ENCODE measurements at regions not wholly inside any gene's neighbourhood (a gene's known extent, or its start where the extent isn't known, plus 50 kb on each side); places are given as distances from the start of the nearest gene placed in this dataset.

DNA sequence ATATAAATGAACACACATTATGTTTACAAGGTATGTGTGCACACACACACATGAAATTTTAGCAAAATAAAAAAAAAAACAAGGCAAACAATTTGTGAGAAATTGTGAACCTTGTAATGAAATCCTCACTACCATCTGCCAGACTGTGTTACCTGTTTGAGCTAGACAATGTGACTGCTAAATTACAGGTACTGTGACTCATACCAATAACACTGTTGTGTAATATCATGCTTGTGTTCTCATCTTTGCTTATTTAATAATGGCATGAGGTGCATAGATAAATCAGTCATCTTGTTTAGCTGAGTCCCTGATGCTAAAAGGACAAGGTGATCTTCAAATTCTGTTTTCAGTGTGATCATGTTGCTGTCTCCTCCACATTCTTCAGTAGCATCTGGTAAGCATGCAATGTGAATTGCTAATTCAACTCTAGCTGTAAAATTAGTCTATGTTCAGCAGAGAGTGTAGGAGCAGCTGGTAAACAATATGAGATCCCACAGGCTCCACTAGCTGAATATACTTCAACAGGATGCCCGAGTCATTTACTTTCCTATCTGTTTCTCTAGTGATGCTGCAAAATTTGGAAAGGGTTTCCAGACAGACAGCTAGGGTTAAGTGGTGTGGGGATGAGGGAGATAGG is 966.3 kb upstream of the C9orf72 start:
- Mint-ChIP-seq H3K27me3 (no peaks in the 10 kb centered on the region), H3K9me3 (peaks cover 2 to 9% (median 4%) of the 10 kb centered on the region in 3 donors), H3K4me1 (no peaks in the 10 kb centered on the region), H3K36me3 (no peaks in the 10 kb centered on the region), H3K4me3 (no peak overlapping the region), H3K27ac (no peak overlapping the region)

DNA sequence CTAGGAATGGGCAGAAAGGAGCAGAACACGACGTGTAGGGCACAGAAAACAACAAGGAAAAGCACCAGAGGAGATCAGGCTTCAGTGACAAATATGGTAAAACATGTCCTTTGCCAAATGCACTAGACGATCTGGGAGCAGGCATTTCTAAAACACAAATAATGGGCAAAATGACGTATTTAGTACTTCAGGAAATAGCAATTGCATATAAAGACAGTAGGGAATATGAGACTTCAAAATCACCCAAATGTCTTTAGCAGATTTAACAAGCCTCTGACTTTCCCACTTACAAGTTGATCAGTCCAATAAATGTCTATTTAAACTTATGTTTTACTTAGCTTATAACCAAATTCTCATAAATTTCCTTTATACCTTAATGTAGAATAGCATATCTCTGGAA is 969.6 kb upstream of the C9orf72 start:
- peaks cover 5 to 7% (median 7%) of the 10 kb centered on the region in 3 donors for H3K9me3 Mint-ChIP-seq
- H3K27ac Mint-ChIP-seq = no peak overlapping the region
- no peak overlapping the region for H3K4me3 Mint-ChIP-seq
- H3K4me1 Mint-ChIP-seq = no peaks in the 10 kb centered on the region
- H3K36me3 Mint-ChIP-seq = no peaks in the 10 kb centered on the region
- H3K27me3 Mint-ChIP-seq = no peaks in the 10 kb centered on the region

DNA sequence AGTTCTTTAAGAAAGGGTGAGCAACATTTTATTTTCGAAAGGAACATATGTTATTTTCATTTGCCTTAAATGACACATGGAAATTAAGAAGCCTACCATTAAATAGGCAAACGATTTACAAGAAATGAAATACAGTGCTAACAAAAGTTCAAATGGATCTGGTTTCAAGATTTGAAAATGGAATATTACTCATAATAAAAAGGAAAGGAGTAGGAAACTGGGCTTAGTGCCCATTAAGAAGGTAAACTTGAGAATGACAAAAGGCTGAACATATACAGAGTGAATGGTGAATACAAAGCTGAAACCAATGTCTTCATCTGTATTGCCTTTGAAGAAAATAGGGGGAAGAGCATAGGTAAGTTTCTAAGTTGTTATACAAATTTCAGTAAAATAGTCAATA is 974.2 kb upstream of the C9orf72 start:
- H3K9me3 Mint-ChIP-seq = peaks cover 2 to 8% (median 7%) of the 10 kb centered on the region in 3 donors
- no peak overlapping the region for H3K4me3 Mint-ChIP-seq
- H3K27me3 Mint-ChIP-seq = no peaks in the 10 kb centered on the region
- H3K4me1 Mint-ChIP-seq = no peaks in the 10 kb centered on the region
- H3K36me3 Mint-ChIP-seq = no peaks in the 10 kb centered on the region
- H3K27ac Mint-ChIP-seq = no peak overlapping the region

DNA sequence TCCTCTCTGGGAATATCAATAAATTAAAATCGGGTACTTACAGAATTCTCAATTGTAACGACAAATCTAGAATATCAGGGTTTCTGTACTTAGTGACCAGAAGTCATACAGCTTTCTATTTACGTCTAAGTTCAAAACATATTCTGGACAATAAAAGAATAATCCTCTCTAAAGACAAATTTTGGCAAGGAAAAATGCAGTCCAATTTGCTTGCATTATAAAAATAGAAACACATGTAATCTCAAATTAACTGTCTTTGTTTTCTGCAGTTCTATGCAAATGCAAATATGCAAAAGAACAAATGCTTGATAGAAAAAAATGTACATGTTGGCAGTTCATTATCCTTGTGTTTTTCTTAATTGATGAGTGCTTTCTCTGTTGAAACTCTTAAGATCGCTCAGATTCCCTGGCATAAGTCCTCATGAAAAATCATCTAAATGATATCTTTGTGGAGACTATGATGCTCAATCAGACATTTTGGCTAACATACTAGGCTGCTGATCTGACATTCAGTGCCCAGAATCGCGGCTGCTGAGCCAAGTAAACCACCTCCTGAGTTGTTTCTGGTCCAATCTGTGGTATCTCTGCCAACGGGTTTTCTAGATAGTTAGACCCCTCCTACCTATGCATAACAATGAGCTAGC is 990.1 kb upstream of the C9orf72 start:
- Mint-ChIP-seq H3K4me3 (no peak overlapping the region), H3K36me3 (no peaks in the 10 kb centered on the region), H3K4me1 (no peaks in the 10 kb centered on the region), H3K27me3 (no peaks in the 10 kb centered on the region), H3K9me3 (peaks cover 0 to 7% (median 4%) of the 10 kb centered on the region in 3 donors), H3K27ac (no peak overlapping the region)

DNA sequence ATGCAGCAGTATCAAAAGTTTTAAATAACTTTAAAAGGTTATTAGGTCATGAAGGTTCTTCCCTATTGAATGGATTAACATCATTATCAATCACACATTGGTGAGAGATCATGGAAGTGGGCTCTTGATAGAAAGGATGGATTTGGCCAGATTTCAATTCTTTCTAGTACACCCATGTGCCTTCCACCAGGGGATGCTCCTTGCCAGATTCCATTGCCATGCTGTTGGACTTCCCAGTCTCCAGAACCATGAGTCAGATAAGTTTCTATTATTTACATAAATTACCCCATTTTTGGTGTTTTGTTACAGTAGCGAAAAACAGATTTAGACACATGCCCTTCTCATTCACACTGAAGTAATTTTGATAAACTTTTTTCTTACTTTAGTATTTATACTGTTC is 1010.6 kb upstream of the C9orf72 start:
- H3K36me3 Mint-ChIP-seq = no peaks in the 10 kb centered on the region
- H3K27me3 Mint-ChIP-seq = no peaks in the 10 kb centered on the region
- no peak overlapping the region for H3K4me3 Mint-ChIP-seq
- H3K4me1 Mint-ChIP-seq = peaks cover 0 to 1% (median 0%) of the 10 kb centered on the region in 3 donors
- H3K27ac Mint-ChIP-seq = no peak overlapping the region
- H3K9me3 Mint-ChIP-seq = peaks cover 0 to 4% (median 3%) of the 10 kb centered on the region in 3 donors

DNA sequence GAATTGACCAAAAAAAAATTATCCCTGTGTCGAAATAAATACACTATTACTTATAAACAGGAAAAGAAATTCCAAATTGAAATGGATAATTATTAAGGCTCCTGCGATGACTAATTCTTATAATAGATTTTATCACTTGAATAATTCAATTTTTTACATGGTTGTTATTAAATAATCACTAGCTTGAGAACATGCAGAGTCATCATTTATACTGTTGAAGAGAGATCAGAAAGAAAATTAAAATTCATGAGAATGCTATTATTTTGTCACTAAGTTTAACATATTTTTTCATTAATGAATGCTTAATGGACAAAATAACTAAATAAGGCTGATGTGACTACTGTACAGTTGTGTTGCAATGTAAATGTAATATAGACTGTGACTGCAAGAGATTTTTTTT is 1011.3 kb upstream of the C9orf72 start:
- Mint-ChIP-seq H3K36me3 (no peaks in the 10 kb centered on the region), H3K27me3 (no peaks in the 10 kb centered on the region), H3K9me3 (peaks cover 0 to 4% (median 3%) of the 10 kb centered on the region in 3 donors), H3K4me1 (peaks cover 0 to 1% (median 0%) of the 10 kb centered on the region in 3 donors), H3K27ac (no peak overlapping the region), H3K4me3 (no peak overlapping the region)

DNA sequence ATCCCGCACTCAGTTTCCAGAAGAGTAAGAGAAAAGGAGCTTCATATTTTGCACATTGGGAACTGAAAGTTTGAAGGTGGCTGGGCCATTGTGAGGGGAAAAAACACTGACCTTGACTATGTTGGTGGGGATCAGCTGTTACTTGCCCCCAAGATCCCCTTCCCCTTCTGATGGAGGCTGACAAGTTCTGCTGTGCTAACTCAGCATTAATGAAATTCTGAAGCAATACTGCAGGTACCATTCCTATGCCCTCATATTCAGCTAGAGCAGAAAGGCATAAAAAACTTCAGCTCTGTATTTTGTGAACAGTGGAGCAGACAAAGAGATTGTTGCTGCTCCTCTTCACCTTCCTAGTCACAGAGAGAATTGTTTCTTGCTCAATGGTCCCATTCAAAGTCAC is 1013.8 kb upstream of the C9orf72 start:
- Mint-ChIP-seq H3K9me3 (peaks cover 0 to 4% (median 3%) of the 10 kb centered on the region in 3 donors), H3K27me3 (no peaks in the 10 kb centered on the region), H3K36me3 (no peaks in the 10 kb centered on the region), H3K4me3 (no peak overlapping the region), H3K27ac (no peak overlapping the region), H3K4me1 (peaks cover 0 to 1% (median 0%) of the 10 kb centered on the region in 3 donors)

DNA sequence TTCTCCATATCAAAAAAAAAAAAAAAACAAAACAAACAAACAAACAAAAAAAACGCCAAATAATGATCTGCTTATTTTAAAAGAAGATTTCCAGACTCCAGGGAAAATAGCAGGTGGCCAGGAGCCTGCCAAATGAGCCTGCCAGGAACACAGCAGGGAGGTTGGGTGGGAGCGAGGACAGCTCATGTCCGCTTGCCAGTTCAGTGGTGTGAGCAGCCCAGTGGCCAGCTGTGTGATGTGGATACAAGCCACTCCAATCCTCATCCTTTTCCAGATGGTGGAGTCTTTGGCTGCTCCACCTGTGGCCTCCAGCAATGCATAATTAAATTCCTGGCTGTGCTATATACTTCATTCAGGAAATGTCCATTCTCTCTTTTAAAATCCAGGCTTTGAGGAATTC is 1025.1 kb upstream of the C9orf72 start:
- H3K9me3 Mint-ChIP-seq = peaks cover 2 to 7% (median 3%) of the 10 kb centered on the region in 3 donors
- H3K4me3 Mint-ChIP-seq = no peak overlapping the region
- no peaks in the 10 kb centered on the region for H3K27me3 Mint-ChIP-seq
- H3K36me3 Mint-ChIP-seq = no peaks in the 10 kb centered on the region
- H3K4me1 Mint-ChIP-seq = no peaks in the 10 kb centered on the region
- H3K27ac Mint-ChIP-seq = no peak overlapping the region

DNA sequence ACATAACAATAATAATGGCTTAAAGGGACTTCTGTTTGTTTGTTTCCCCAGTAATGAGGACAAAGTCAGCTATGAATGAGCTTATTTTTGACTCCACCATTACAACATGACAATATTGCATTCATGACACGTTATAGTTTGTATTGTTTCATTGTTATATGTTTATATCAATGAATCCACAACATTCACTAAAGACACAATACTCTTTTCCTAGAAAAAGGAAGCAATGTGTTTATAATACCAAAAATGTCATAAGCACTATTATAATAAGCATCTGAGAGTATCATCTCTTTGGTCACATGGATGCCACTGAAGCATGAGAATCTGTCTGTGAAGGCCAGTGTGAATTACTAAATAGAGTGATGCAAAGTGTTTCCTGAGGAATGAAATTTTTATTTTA is 1026.9 kb upstream of the C9orf72 start:
- Mint-ChIP-seq H3K27me3 (no peaks in the 10 kb centered on the region), H3K4me1 (no peaks in the 10 kb centered on the region), H3K36me3 (no peaks in the 10 kb centered on the region), H3K4me3 (no peak overlapping the region), H3K27ac (no peak overlapping the region), H3K9me3 (peaks cover 0 to 7% (median 2%) of the 10 kb centered on the region in 3 donors)

DNA sequence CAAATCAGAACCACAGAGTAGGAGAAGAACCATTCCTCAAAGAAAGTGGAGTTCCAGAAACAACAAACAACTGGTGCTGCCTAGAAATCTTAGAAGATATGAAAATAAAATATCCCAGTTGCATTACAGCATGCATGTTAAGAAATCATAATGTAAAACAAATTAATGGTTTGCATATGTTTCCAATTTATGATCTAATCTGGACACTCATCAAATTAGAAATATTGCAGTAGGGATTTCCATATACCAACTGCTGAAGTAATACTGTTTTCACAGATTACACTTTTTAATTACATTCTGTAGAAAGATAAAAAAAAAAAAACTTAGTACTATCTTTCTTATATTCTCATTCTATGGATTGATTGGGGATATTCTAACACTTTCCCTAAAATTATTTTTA is 1034.6 kb upstream of the C9orf72 start:
- Mint-ChIP-seq H3K9me3 (peaks cover 0 to 7% (median 2%) of the 10 kb centered on the region in 3 donors), H3K27ac (no peak overlapping the region), H3K4me3 (no peak overlapping the region), H3K27me3 (no peaks in the 10 kb centered on the region), H3K4me1 (no peaks in the 10 kb centered on the region), H3K36me3 (peaks cover 3% of the 10 kb centered on the region)

DNA sequence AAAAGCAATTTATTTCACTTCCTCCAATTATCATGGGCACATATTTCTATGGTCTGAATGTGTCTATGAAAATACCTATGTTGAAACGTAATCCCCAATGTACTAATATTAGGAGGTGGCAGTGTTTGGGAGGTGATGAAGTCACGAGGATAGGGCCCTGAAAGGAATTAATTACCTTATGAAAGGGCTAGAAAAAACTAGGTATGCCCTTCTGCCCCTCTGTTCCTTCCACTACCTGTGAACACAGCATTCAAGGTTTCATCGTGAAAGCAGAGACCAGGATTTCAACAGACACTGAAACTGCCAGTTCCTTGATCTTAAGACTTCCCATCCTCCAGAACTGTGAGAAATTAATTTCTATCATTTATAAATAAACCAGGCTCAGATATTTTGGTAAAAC is 1037.1 kb upstream of the C9orf72 start:
- no peak overlapping the region for H3K27ac Mint-ChIP-seq
- H3K9me3 Mint-ChIP-seq = peaks cover 0 to 7% (median 3%) of the 10 kb centered on the region in 3 donors
- H3K36me3 Mint-ChIP-seq = peaks cover 3% of the 10 kb centered on the region
- H3K4me1 Mint-ChIP-seq = no peaks in the 10 kb centered on the region
- H3K27me3 Mint-ChIP-seq = no peaks in the 10 kb centered on the region
- H3K4me3 Mint-ChIP-seq = no peak overlapping the region

DNA sequence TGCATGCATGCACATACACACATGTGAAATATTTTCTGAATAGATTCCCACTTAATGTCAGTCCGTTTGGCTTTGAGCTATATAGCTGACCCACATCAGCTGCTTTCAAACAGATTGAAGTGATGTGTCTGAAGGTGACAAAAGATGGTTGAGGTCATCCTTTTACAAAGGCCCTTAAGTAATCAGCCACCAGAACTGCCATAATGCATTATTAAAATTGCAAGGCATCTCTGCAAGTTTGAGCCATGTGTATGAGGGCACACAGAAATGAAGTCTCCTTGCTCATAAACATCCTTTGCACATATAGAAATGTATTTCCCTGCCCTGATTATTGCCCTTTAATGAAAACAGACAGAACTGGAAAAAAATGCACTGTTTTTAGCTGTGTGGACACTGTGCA is 1043.0 kb upstream of the C9orf72 start:
- peaks cover 0 to 3% (median 2%) of the 10 kb centered on the region in 3 donors for H3K9me3 Mint-ChIP-seq
- no peak overlapping the region for H3K4me3 Mint-ChIP-seq
- H3K27me3 Mint-ChIP-seq = no peaks in the 10 kb centered on the region
- no peak overlapping the region for H3K27ac Mint-ChIP-seq
- no peaks in the 10 kb centered on the region for H3K4me1 Mint-ChIP-seq
- H3K36me3 Mint-ChIP-seq = no peaks in the 10 kb centered on the region

DNA sequence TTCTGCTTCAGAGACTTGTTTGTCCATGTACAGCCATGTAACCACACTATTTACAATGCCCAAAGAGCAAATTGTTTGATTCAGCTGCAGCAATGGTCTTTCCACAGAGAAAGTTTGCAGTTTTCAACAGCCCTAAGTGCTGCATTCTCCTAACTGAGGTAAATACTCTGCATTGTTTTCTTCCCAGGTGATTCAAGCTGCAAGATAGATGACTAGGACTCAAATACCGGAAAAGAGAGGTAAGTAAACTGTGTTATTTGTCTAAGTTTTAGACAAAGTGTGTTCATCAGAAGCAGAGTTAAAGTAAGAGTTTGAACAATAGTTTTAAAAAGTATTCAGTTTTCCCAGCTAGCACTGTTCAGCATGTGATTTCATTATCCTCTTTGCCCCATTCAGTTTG is 1046.7 kb upstream of the C9orf72 start:
- Mint-ChIP-seq H3K27ac (no peak overlapping the region), H3K4me1 (no peaks in the 10 kb centered on the region), H3K36me3 (no peaks in the 10 kb centered on the region), H3K4me3 (no peak overlapping the region), H3K9me3 (peaks cover 2 to 13% (median 3%) of the 10 kb centered on the region in 3 donors), H3K27me3 (no peaks in the 10 kb centered on the region)

DNA sequence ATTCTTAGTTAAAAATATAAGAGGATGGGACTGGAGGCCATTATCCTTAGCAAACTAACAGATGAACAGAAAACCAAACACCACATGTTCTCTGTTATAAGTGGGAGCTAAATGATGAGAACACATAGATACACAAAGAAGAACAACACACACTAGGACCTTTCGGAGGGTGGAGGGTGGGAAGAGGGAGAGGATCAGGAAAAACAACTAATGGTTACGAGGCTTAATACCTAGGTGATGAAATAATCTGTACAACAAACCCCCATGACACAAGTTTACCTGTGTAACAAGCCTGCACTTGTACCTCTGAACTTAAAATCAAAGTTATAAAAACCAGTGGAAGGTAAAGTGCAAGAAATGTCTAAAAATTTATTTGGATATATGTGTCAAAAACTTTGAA is 1047.4 kb upstream of the C9orf72 start:
- Mint-ChIP-seq H3K9me3 (peaks cover 2 to 13% (median 5%) of the 10 kb centered on the region in 3 donors), H3K4me3 (no peak overlapping the region), H3K27me3 (no peaks in the 10 kb centered on the region), H3K4me1 (no peaks in the 10 kb centered on the region), H3K27ac (no peak overlapping the region), H3K36me3 (no peaks in the 10 kb centered on the region)

DNA sequence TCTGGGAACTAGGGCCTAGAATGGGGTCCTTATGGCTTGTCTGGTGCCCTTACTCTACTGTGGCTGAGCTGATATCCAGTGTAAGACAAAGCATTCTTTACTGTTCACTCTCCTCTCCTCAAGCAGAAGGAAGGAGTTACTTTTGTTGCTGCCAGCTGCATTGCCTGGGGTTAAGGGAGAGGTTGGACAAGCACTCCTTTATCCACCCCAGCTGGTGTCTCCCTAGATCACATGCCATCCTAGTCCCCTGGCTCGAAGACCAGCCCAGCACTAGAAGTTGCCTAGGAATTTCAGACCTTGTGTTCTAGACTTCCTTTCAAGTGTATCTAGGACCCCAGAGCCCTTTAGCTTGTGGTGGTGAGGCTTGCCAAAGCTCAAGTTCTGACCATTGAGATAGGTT is 1051.5 kb upstream of the C9orf72 start:
- H3K9me3 Mint-ChIP-seq = peaks cover 4 to 13% (median 9%) of the 10 kb centered on the region in 3 donors

DNA sequence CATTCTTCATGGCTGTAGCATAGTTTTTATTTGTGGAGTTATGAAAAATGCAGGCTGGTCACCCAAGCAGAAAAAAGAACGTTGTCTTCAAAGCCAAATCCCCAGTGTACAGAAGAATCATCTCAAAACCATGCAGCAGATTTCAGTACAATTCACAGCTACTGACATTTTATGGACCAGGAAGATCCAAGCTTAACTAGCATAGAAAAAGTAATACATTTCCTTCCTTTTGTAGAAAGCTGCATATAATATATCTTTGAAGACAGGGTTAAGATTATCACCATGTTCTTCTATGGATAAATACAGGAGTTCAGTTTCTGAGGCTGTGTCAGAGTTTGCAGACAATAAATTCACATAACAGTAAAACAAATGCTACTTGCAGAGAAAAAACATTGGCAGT is 1054.8 kb upstream of the C9orf72 start:
- Mint-ChIP-seq H3K9me3 (peaks cover 4 to 17% (median 9%) of the 10 kb centered on the region in 3 donors), H3K27ac (no peak overlapping the region), H3K4me1 (no peaks in the 10 kb centered on the region), H3K27me3 (no peaks in the 10 kb centered on the region), H3K36me3 (no peaks in the 10 kb centered on the region), H3K4me3 (no peak overlapping the region)

More for the DNA sequence above, 1051.5 kb upstream of the C9orf72 start:
- Mint-ChIP-seq H3K4me1 (no peaks in the 10 kb centered on the region), H3K27ac (no peak overlapping the region), H3K36me3 (no peaks in the 10 kb centered on the region), H3K27me3 (no peaks in the 10 kb centered on the region), H3K4me3 (no peak overlapping the region)

Measured in IgD-negative memory B cell (primary cell).